Calu3 (cell line): ENCODE measurements at regions not wholly inside any gene's neighbourhood (a gene's known extent, or its start where the extent isn't known, plus 50 kb on each side); places are given as distances from the start of the nearest gene placed in this dataset.

Experiments
- BruUV-seq: library from RNA; stranded (reverse); fragments of 400-500 nt; replicated peaks from 2 replicates; lab custom pipeline; 2021; lab: Mats Ljungman, UMichigan
- CTCF ChIA-PET: fragments of 300-600 bp; sonication (Branson Sonifier 250); formaldehyde crosslinking; loops from one replicate; lab custom pipeline; 2022; ENCODE audit warnings: antibody characterized with exemption; lab: Charles Lee
- DNase-seq: peaks from one replicate; pipeline ENCODE4 v3.0.0; 2022
- H3K27ac Mint-ChIP-seq: one replicate; pipeline ENCODE4 v1.8.0; 2022; ENCODE audit warnings: mixed read lengths; ENCODE audit not compliant: unreplicated experiment
- H3K27me3 Mint-ChIP-seq: one replicate; pipeline ENCODE4 v1.8.0; 2022; ENCODE audit warnings: mixed read lengths; ENCODE audit not compliant: unreplicated experiment
- H3K36me3 Mint-ChIP-seq: one replicate; pipeline ENCODE4 v1.8.0; 2022; ENCODE audit warnings: mild to moderate bottlenecking, moderate library complexity, mixed read lengths; ENCODE audit not compliant: insufficient read depth, unreplicated experiment
- H3K4me1 Mint-ChIP-seq: one replicate; pipeline ENCODE4 v1.8.0; 2022; ENCODE audit warnings: mild to moderate bottlenecking, low read depth, mixed read lengths; ENCODE audit not compliant: unreplicated experiment
- H3K4me3 Mint-ChIP-seq: one replicate; pipeline ENCODE4 v1.8.0; 2022; ENCODE audit warnings: mild to moderate bottlenecking, low read depth, moderate library complexity, mixed read lengths; ENCODE audit not compliant: unreplicated experiment
- H3K9me3 Mint-ChIP-seq: one replicate; pipeline ENCODE4 v1.8.0; 2022; ENCODE audit warnings: low read depth, mixed read lengths; ENCODE audit not compliant: unreplicated experiment
- CTCF ChIP-seq: fragments of 200-600 bp; IDR thresholded peaks from one replicate; pipeline ENCODE4 v1.8.0; 2022; ENCODE audit warnings: antibody characterized with exemption; ENCODE audit not compliant: unreplicated experiment
- intact Hi-C: fragments of 100-400 bp; cut with micrococcal nuclease; formaldehyde crosslinking; loops from one replicate; pipeline ENCODE4 v1.10.0; 2022; ENCODE audit not compliant: unreplicated experiment

GRCh38 chr15:66648588-66648987 is 53.4 kb upstream of the SMAD6 start:
- H3K36me3 Mint-ChIP-seq, result no peaks in the 10 kb centered on the region
- no peak for DNase-seq
- no peak overlapping the region for H3K4me3 Mint-ChIP-seq
- H3K4me1 Mint-ChIP-seq, result peaks cover 9% of the 10 kb centered on the region
- H3K9me3 Mint-ChIP-seq, result no peaks in the 10 kb centered on the region
- H3K27ac Mint-ChIP-seq, result no peak overlapping the region
- H3K27me3 Mint-ChIP-seq, result peaks cover 9% of the 10 kb centered on the region
- TF ChIP-seq CTCF, result no peak
- BruUV-seq, result no TSS peak
- intact Hi-C loops, result no loop called here
- CTCF ChIA-PET, result interaction anchor here (0.6 kb wide), 1 partner anchor 206 kb away, joined by 4 read pairs; no protein-coding TSS in a partner anchor

DNA sequence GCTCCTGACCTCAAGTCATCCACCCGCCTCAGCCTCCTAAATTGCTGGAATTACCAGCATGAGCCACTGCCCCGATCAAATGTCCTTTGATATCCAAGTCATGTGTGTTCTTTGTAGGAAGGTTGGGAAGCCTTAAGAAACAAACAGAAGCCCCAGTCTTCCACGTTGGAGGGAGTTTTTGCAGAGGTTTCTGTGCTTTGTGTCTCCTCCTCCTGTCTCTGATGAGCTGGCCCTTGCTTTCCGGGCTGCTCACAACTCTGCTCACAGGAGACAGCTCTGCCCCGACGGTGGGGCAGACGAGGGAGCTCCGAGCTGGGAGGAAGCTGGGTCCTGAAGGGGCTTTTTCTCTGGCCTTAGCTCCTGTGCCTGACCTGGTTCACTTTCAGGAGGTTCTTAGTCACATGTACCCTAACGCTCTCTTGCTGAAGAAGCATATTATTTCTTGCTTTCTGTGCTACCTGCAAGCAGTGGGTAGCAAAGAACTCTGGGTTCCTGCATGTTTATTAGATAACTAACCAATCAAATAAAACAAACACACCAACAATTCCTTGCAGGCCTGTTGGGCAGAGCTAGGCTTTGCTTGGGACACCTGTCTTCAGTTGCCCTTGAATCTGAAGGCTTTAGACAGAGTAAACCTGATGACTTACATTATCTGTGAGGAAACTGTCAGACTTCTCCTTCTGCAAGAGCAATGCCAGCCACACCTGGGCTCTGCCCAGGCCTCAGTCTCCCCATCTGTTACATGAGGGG is 52.6 kb upstream of the SMAD6 start:
- TF ChIP-seq CTCF, result no peak
- Mint-ChIP-seq H3K36me3 (no peaks in the 10 kb centered on the region), H3K27ac (no peak overlapping the region), H3K27me3 (peaks cover 18% of the 10 kb centered on the region), H3K4me1 (peaks cover 7% of the 10 kb centered on the region), H3K9me3 (no peaks in the 10 kb centered on the region), H3K4me3 (no peak overlapping the region)
- BruUV-seq, result no TSS peak
- intact Hi-C loops, result no loop called here
- DNase-seq, result no peak
- CTCF ChIA-PET, result no interaction called here

GRCh38 chr15:66650433-66650832 is 51.6 kb upstream of the SMAD6 start:
- TF ChIP-seq CTCF, result no peak
- intact Hi-C loops, result no loop called here
- no TSS peak for BruUV-seq
- no peaks in the 10 kb centered on the region for H3K36me3 Mint-ChIP-seq
- no peaks in the 10 kb centered on the region for H3K4me1 Mint-ChIP-seq
- CTCF ChIA-PET, result no interaction called here
- no peaks in the 10 kb centered on the region for H3K9me3 Mint-ChIP-seq
- no peak overlapping the region for H3K27ac Mint-ChIP-seq
- DNase-seq, result no peak
- H3K4me3 Mint-ChIP-seq, result no peak overlapping the region
- peaks cover 19% of the 10 kb centered on the region for H3K27me3 Mint-ChIP-seq

DNA sequence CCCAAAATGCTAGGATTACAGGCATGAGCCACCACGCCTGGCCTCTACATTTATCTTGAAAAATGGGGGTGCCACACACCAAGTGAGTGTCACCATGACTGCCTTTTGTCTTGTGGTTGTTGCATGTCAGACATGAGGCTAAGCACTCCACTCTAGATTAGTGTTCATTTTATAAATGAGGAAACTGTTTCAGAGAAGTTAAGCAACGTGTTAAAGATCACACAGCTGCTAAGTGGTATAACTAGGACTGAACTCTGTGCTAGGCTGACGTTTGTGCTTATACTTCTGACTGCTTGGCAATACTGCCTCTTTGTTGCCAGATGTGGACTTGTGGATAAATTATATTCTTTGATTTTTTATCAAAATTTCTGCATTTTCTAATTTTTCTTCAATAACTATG is 50.8 kb upstream of the SMAD6 start:
- no peaks in the 10 kb centered on the region for H3K4me1 Mint-ChIP-seq
- no peak overlapping the region for H3K4me3 Mint-ChIP-seq
- TF ChIP-seq CTCF, result no peak
- peaks cover 19% of the 10 kb centered on the region for H3K27me3 Mint-ChIP-seq
- intact Hi-C loops, result no loop called here
- no TSS peak for BruUV-seq
- no peaks in the 10 kb centered on the region for H3K9me3 Mint-ChIP-seq
- no peak for DNase-seq
- CTCF ChIA-PET, result no interaction called here
- H3K27ac Mint-ChIP-seq, result no peak overlapping the region
- H3K36me3 Mint-ChIP-seq, result no peaks in the 10 kb centered on the region
